GM18907 (cell line): ENCODE measurements at regions not wholly inside any gene's neighbourhood (a gene's known extent, or its start where the extent isn't known, plus 50 kb on each side); places are given as distances from the start of the nearest gene placed in this dataset.

Source experiments
- ATAC-seq: cut with Tn5 transposase; IDR thresholded peaks from one replicate; pipeline ENCODE4 v1.9.1; 2021; ENCODE audit warnings: mild to moderate bottlenecking, moderate library complexity; ENCODE audit not compliant: unreplicated experiment

DNA sequence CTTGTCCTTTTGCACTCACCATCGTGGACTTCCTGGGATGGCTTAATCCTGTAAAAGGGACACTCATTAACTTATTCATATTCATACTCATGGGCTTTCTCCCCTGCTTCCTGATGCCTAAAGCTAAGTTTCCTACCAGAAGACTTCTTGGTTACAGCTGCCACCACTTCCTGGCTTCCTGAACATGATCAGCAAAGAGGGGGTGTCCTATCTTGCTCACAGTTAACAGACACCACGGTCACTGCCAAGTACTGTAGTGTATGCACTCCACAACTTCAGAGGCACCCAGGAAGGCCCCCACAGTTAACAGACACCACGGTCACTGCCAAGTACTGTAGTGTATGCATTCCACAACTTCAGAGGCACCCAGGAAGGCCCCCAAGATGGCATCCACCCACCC, 177.8 kb downstream of the SIPA1L2 start:
- ATAC-seq, result no peak

DNA sequence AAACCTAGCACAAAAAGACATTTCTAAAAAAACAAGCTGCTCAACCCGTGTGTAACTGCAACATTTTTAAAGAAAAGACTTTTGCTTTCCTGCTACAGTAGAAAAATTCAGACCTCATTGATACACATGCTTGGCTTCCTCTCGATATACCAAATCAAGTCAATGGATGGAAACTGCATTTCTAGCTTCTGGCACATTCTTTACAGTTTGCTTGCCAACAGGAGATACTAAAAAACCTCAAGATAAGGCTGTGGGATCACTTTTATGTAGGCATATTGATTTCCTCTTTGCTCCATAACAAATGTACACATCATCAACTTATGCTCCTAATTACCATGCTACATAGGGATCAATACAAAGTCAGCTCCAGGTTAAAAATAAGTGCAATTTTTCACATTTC, 178.4 kb downstream of the SIPA1L2 start:
- ATAC-seq, result no peak

DNA sequence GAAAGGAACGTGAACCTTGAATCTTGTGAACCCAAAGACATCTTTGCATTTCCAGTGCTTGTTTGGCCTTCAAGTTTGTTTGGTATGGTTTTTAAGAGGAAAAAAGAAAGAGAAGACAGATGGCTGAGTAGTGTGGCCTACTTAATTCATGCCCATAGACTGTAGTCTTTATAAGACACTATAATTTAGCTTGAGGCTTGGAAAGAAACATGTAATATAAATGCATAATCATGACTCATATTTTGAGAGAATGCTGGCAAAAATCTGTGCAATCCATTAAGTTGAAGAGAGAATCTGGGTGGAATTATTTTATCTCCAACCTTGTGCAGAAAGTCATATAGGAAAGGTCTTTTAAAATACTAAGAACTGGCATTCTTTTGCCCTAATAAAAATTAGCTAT, 179.3 kb downstream of the SIPA1L2 start:
- no peak for ATAC-seq

DNA sequence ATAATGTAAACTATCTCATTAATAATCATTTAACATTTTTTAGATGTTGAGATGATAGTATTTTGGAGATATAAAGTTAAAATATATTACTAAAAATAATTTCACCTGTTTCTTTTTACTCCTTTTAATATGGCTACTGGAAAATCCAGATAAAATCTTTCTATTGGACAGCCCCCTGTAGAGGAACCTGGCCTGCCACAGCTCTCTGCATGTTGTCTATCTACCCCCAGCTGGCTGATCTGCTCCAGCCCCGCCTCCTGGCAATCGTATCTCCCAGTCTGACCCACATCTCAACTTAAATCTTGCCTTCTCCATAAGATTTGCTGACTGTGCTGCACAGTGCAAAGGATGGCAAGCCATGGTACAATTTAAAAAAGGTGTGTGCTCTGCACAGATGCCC, 182.8 kb downstream of the SIPA1L2 start:
- no peak for ATAC-seq

DNA sequence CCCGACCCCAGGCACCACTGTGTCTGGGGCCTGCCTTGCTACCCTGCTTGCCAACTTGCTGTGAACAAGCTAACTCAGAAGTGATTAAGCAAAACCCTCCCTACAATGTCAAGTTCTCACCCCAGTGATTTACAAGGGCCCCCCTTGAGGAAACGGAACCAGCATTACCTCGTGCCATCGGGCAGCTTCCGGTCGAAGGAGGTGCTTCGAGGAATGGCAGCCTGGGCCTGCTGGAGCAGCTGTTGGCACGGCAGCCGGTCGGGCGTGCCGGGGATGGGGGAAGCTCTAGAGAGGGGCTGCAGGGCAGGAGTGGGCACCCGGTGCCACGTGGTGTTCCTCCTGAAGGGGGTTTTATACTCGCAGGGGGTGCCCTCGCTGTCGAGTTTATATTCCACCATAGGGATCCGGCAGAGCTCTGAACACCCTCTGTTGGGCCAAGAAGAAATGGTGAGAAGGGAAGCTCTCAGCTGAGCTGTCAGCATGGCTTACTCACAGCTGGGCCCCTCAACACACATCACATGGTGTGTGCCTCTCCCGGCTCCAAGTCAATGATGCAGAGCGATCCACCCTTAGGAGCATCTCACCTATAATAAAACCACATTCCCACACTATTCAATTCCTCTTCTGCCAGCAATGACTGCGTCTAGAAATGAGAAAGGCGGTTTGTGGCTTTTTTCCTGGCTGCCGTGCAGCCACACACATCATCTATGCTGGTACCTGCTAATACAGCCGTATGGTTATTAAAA, 184.4 kb downstream of the SIPA1L2 start:
- no peak for ATAC-seq

DNA sequence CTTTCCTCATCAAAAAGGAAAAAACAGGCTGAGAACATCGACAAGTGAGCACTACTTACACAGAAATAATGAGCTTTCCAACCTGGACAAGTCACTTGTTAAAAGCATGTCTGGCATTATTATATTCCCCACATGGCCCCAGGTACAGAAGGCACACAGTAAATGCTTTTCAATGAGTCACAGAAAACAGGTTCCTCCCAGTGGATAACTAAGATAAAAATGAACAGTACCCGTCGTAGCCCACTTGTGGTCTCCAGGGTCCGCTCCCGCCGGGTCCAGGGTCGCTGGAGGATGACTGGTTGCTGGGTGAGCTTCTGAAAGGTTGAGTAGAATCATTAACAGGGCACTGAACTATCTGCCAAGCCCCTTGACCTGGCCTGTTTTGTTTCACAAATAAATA, 186.6 kb downstream of the SIPA1L2 start:
- no peak for ATAC-seq

DNA sequence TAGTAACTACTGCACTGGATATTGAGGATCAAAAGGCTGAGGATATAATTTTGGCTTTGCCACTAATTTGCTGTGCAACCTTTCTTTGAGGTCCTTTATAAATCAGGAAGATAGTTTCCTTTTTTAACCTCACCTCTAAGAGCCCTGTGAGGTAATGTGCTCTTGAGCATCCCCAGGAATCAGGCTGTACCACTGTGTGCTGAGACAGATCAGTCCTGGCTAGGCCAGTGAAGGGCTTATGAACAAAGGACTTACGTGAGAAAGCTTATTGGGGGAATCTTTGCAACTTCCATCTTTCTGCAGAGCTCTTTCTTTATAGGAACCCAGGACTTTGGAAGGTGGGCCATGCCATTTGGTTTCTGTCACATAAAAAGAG, 188.9 kb downstream of the SIPA1L2 start:
- no peak for ATAC-seq

DNA sequence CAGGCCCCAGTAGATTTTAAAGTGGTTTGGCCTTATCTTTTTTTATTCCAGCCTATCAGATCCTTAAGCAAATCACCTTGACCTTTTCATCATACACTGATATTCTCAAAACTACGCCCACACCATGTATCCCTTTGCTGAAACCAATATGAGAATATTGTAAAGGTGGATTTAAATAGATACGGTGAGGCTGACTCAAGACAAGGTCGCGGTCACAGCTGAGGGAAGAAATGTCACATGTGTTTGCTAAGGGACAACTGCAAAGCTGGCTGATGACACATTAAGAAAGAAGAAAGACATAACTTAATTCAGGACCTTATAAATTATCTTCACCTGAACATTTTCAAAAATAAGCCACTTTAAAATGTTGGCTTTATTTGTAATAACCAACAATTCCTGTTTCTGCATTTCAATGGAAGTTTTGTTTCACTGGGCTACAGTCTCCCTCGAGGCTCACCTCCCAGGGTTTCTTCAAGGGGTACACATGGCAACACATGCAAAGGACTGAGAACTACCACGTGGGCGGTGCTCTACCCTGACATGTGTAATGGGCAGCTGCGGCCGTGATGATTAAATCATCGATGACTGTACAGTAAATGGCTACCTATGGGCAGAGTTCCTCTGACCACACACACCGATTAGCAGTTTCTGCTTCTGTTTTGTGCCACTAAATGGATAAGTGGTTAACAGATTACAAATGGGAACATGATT, 189.5 kb downstream of the SIPA1L2 start:
- no peak for ATAC-seq

DNA sequence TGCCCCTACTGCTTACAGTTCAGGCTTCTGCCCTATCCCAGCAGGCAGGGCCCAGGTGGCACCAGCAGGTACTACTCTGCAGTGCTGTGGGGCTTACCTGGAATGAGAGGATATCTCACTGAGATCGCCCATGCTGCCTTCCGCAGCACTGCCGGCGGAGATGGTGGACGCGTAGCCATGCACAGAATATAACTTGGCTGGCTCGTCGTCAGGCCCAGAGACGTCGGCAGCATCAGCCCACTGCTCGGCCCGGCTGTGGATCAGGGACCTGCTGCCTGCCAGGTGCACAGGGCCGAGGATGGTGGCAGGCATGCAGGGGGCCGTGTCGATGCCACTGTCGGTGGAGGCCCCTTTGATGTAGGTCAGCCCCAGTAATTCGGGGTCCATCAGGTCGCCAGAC, 190.9 kb downstream of the SIPA1L2 start:
- ATAC-seq, result no peak

DNA sequence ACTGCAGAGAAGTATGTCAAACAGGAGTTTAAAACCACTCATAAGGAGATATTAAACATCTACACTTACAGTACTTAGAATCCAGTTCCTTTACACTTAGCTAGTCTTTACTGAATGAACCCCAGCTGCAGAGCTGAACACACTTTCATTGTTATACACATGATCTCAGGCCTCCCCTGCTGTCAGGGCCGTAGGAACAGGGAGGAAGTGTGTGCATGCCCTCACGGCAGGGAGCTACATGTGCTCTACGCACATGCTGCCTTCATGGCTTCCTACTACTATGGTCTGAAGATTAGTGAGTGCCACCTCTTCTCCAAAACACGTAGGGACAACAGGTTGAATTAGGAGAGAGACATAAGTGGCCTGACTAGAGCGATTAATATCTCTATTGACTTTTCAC, 191.5 kb downstream of the SIPA1L2 start:
- ATAC-seq, result no peak

DNA sequence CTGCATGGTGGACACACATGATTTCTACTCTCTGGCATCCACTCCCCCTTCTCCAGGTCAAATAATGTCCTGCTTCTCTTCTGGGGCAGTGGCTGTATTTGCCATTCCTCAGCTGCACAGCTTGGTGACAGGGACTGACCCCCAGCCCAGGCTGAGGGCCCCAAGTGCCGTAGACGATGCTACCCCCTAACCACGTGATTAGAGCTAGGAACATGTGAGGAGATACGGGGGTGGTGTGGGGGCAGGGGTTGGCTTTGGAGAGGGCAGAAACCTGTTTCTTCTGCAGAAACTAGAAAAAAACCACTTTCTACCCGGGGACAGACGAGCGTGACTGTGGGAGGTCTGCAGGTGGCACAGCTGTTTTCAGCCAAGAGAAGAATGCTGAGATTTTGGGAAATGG, 192.4 kb downstream of the SIPA1L2 start:
- ATAC-seq, result no peak

DNA sequence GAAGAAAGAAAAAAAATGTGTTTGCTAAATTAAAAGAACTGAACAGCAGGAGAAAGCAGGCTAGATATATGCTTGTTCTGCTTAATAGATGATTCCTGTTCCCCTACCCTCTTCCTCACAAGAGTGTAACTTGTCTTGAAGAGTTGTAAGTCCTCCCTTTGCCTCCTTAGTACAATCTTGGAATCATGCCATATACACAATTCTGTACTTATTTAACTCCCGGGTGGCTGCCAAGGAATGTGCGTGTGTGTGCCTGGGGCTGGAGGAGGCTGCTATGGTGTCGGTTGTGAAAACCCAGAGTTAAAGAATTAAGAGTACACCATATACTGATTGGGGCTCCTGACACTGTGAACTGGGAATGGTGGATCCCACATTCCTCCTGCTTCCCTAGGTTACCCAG, 194.2 kb downstream of the SIPA1L2 start:
- no peak for ATAC-seq

DNA sequence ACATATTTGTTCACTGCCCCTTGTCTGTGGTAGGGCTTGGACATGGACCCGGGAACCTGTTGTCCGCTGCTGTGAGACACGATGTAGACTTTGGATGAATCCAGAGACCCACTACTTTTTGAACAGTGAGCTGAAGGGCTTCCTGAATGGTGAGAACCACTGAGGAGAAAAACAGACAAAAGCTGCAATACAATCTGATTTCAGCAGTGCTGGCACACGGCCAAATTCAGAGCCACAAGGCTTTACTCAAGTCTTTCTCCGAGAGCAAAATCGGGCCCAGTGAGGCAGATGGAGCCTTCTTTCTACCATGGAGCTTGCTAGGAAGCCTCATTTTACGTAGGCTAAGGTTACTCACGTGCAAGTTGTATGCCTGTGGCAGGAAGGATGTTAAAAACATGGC, 197.6 kb downstream of the SIPA1L2 start:
- ATAC-seq, result no peak

DNA sequence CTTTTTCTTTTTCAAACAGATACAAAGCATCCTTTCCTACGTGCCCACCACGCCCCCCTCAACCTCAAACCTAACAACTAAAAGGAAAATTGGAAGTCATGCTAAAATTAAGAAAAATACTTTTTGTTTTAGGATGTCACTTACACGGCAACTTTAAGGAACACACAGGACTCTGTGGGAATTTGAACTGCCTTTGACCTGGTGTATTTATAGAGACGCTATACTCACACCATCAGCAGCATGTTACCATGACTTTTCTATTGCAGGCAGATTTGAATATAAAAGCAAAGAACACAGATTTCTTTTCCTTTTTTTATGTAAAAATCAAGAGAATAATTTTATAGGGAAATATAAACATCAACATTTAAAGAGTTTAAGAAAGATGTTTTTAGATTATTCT, 198.2 kb downstream of the SIPA1L2 start:
- ATAC-seq, result no peak

DNA sequence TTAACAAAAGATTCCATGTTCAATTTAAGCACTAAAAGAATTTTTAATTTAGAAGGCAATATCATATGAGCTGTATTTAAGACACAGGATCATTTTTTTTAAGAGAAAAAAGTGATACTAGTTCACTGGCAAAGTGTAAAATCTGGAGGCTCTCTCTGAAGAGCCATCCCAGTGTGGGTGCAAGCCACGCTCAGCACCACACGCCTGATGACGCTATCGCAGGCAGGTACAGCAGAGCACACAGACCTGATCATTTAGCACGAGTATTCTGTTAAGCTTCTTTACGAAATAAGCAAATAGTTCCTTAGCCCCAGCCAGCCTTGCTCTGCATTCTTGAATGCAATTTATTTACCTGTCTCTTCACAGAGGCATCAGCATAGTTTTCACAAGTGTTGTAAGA, 198.6 kb downstream of the SIPA1L2 start:
- no peak for ATAC-seq

DNA sequence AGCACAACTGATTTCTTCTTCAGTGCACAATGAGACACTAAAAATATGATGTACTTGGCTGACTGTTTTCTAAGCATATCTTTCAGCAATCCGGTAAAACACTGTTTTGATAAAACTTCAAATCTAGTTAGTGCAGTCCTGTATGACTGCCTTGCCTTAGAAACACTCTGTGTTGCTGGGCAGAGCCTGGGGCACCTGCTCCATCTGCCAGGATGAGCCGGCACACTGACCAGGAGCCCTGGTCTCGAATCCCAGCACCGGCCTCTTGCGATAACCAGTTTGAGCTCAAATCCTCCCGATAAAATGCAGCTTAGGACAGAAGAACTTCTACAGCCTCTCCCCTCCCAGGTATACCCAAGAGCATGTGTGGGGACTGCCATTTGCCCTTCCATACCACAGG, 199.5 kb downstream of the SIPA1L2 start:
- ATAC-seq, result no peak

DNA sequence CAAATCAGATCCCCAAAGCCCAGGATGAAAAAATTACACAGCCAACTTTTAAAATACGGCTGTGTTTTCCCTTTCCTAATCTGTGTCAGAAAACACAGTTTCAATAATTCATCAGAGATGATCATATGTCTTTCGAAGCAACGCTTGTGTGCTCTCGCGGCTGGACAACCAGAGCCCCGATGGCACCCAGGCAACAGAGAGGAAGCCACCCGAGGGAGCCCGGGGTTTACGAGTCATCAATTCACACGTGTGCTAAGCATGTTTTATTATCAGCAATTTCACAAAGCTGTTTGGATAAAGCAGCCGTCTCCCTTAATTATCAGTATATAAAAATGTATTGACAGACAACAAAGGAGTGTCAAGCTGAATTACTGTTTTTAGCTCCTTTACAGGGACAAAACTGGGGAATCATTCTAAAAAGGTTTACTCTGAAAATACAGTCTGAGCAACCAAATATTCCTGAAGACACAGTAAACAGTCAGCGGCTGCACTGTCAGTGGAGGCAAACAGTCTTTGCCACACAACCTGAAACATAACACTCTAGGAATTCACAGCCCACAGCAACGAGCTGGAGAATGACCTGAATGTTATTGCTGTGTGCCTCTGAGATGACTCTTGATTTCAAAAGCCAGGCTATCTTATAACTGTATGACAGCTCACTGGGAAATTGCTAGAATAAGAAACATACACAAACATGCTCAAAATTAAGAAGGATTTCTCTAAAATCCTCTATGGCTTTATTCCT, 201.0 kb downstream of the SIPA1L2 start:
- ATAC-seq, result no peak

DNA sequence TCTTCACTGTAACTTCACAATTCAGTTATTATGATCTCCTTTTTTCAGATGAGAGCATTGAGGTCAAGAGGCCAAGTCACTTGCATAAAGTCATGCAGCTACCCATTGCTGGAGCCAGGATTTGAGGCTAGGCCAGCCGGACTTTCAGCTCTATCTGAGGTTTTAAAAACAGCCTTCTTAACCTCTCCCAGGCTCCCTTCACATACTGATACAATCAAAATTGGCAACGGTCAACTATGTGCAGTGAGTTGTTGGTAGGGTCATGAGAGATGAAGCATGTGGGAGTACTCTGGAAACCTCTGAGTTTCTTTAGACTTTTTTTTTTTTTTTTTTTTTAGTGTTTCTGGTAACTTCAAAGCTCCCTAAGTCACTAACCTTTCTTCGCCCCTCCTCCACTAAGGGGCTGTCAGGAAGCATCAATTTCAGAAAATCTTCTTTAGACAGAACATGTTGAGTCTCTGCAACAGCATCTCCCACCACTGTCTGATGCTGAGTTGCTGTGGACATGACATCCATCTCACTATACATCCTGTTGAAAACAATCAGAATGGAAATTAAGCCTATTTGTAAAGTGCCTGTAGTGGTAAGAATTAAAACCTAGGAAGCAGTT, 201.8 kb downstream of the SIPA1L2 start:
- no peak for ATAC-seq

DNA sequence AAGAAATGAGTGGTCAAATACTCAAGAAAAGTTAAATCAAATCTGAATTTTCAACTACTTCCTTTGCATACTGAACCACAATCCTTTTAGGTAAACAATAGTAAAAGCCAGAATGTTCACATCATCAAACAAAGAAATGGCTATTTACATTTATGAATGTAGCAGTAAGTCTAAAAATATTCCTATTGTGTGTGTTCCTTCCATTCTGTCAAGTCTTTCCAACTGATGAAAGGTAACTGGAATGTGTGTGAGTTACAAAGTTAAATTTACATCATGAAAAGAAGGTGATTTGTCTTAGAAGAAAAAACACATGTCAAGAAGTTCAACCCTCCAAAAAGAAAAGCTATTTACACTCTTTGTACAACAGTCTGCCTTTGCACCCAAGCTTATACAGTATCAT, 203.1 kb downstream of the SIPA1L2 start:
- ATAC-seq, result no peak

DNA sequence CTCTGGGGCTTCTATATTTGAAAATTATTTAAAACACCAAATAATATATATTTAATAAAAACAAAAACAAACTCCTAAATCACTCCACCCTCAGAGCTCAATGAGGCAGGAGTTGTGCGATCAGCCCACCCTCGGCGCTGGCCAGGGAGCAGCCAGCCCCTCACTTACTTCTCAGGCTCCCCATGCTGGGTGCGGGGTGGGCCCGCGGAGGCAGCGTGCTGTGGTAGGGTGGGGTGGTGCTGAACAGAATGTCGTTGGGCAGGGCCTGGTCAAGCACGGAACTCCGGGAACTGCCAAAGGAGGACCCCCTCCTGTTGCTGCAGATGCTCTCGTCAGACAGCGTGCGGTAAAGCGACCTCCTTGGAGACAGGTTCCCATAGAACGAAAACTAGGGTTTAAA, 204.5 kb downstream of the SIPA1L2 start:
- no peak for ATAC-seq

DNA sequence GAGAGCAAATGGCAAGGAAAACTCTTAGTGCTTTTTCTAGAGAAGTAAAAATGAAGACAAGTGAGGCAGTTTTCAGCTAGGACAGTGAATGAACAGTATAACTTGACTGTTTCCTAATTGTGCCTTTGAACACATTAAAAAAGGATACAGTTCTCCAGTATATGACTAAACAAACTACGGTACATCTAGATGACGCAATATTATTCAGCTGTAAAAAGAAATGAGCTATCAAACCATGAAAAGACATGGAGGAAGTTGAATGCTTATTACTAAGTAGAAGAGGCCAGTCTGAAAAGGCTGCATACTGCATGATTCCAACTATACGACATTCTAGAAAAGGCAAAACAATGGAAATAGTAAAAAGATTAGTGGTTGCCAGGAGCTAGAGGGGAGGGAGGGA, 206.3 kb downstream of the SIPA1L2 start:
- no peak for ATAC-seq

DNA sequence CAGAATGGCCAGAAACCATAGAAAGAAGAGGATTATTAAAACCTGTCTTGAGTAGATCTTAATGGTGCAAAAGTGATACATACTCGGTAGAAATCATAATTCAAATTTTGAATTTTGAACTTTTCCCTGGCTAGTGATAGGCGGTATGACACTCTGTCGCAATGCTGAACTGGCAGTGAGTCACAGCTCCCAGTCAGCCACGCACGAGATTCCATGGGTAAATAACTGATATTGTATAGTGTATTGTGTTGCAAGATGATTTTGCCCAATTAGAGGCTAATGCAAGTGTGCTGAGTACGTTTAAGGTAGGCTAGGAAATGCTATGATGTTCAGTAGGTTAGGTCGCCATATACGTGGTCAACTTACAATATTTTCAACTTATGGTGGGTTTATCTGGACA, 207.0 kb downstream of the SIPA1L2 start:
- no peak for ATAC-seq
